Uterus (tissue), 3 donors: ENCODE measurements at regions not wholly inside any gene's neighbourhood (a gene's known extent, or its start where the extent isn't known, plus 50 kb on each side); places are given as distances from the start of the nearest gene placed in this dataset.

Experiments
- DNase-seq, 2 donors: peaks; one replicate each; pipeline ENCODE4 v3.0.0-alpha.2; 2019 to 2020
- H3K27ac ChIP-seq, 2 donors: fragments of 200-600 bp; sonication (generic); 1 replicate in 1 of 2; 2 replicates in 1 of 2; pipeline ENCODE4 v1.5.1; 2016 to 2018
- H3K27me3 ChIP-seq, 2 donors: fragments of 200-600 bp; sonication (generic); one replicate each; pipeline ENCODE4 v1.5.1; 2018 to 2019; ENCODE audit warnings: control low read depth in 1 of 2
- H3K36me3 ChIP-seq, 2 donors: fragments of 200-600 bp; sonication (generic); one replicate each; pipeline ENCODE4 v1.5.1; 2019; ENCODE audit warnings: control low read depth in 1 of 2
- H3K4me1 ChIP-seq, 2 donors: fragments of 200-600 bp; sonication (generic); one replicate each; pipeline ENCODE4 v1.5.1; 2018 to 2019; ENCODE audit warnings: control low read depth in 1 of 2
- H3K4me3 ChIP-seq, 2 donors: fragments of 200-600 bp; sonication (generic); 1 replicate in 1 of 2; 2 replicates in 1 of 2; pipeline ENCODE4 v1.5.1; 2018 to 2019; ENCODE audit warnings: mild to moderate bottlenecking in 1 of 2
- H3K9me3 ChIP-seq, 2 donors: fragments of 200-600 bp; sonication (generic); one replicate each; pipeline ENCODE4 v1.5.1; 2019; ENCODE audit warnings: control low read depth in 1 of 2
- POLR2A ChIP-seq, 2 donors: fragments of 450-650 bp; IDR thresholded peaks; one replicate each; pipeline ENCODE4 v1.6.1; 2016; ENCODE audit warnings: antibody characterized with exemption in 2 of 2, mild to moderate bottlenecking in 1 of 2, moderate library complexity in 1 of 2
- intact Hi-C: fragments of 100-400 bp; cut with DNase I; formaldehyde crosslinking; loops from one replicate; pipeline ENCODE4 v1.15.1; 2023; ENCODE audit warnings: low total_unique reads
- TF ChIP-seq, protein P1 (sequence below), 4 experiments: fragments of 200-600 bp in 2 of 4; fragments of 450-650 bp in 2 of 4; sonication (generic) in 2 of 4; IDR thresholded peaks; one replicate each; pipeline ENCODE4 v1.5.1; 2016 to 2019; ENCODE audit warnings: antibody characterized with exemption in 4 of 4, mild to moderate bottlenecking in 2 of 4, moderate library complexity in 1 of 4
- donor health status: DM: yes; HTN: yes; CAD: no.

- intact Hi-C loops, result no loop called here
- no peaks in the 10 kb centered on the region for H3K36me3 ChIP-seq
- TF ChIP-seq POLR2A (IDR thresholded peaks at IDR 0.05), result no peak
- TF ChIP-seq, protein P1, sequence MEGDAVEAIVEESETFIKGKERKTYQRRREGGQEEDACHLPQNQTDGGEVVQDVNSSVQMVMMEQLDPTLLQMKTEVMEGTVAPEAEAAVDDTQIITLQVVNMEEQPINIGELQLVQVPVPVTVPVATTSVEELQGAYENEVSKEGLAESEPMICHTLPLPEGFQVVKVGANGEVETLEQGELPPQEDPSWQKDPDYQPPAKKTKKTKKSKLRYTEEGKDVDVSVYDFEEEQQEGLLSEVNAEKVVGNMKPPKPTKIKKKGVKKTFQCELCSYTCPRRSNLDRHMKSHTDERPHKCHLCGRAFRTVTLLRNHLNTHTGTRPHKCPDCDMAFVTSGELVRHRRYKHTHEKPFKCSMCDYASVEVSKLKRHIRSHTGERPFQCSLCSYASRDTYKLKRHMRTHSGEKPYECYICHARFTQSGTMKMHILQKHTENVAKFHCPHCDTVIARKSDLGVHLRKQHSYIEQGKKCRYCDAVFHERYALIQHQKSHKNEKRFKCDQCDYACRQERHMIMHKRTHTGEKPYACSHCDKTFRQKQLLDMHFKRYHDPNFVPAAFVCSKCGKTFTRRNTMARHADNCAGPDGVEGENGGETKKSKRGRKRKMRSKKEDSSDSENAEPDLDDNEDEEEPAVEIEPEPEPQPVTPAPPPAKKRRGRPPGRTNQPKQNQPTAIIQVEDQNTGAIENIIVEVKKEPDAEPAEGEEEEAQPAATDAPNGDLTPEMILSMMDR (IDR thresholded peaks at IDR 0.05), result no peak
- H3K27me3 ChIP-seq, result no peaks in the 10 kb centered on the region
- H3K4me3 ChIP-seq, result no peak overlapping the region
- no peak overlapping the region for H3K27ac ChIP-seq
- H3K9me3 ChIP-seq, result no peaks in the 10 kb centered on the region
- H3K4me1 ChIP-seq, result no peaks in the 10 kb centered on the region
- DNase-seq, result no peak
These were observed 72.2 kb downstream of the METRNL start for GRCh38 chr17:83151442-83152226.

- Histone ChIP-seq H3K27ac (no peak overlapping the region), H3K4me1 (no peaks in the 10 kb centered on the region), H3K4me3 (no peak overlapping the region), H3K36me3 (no peaks in the 10 kb centered on the region), H3K27me3 (no peaks in the 10 kb centered on the region), H3K9me3 (no peaks in the 10 kb centered on the region)
- intact Hi-C loops, result no loop called here
- TF ChIP-seq POLR2A (IDR thresholded peaks at IDR 0.05), result no peak
- TF ChIP-seq, protein P1 (IDR thresholded peaks at IDR 0.05), result no peak
- no peak for DNase-seq
These were observed 72.9 kb downstream of the METRNL start for GRCh38 chr17:83152227-83152744.

DNA sequence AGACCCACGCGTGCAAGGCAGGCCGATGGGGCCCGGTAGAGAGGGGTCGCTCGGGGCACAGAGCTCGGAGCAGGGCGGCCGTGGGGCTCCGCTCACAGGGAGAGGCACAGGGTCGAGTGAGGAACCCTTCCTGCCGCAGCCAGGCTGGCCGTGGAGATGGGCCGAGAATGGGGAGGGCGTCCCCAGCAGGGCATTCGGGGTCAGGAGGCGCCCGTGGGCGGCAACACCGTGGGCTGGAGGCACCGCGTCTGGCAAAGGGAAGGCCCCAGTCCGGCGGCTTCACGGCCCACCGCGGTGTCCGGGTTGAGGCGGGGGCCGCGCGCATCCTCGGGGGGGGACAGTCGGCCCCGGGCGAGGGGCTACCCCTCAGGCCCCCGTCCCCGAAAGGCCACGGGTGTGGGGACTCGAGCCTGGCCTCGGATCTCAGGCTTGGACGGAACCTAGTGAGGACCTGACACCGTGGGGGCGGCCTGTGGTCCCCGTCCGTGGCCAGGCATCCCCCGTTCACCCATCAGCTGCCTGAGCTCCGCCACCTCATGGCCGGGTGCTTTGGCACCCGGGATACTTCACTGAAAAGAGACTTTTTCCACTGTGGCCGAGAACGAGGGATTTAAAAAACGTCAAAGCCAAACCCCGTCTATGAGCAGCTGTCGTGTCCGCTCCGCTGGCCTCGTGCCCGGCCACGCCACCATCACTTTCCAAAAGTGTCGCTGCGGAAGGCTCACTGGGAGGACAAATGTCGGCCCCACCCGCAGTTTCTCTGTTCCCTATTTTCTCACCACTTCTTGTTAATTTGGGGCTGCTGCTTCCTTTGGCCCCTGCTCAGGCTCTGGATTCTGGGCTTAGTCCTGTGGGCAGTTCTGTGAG, 73.6 kb downstream of the METRNL start:
- Histone ChIP-seq H3K27me3 (no peaks in the 10 kb centered on the region), H3K27ac (no peak overlapping the region), H3K4me1 (no peaks in the 10 kb centered on the region), H3K4me3 (no peak overlapping the region), H3K9me3 (no peaks in the 10 kb centered on the region), H3K36me3 (no peaks in the 10 kb centered on the region)
- TF ChIP-seq, protein P1 (IDR thresholded peaks at IDR 0.05), result no peak
- TF ChIP-seq POLR2A (IDR thresholded peaks at IDR 0.05), result no peak
- intact Hi-C loops, result no loop called here
- DNase-seq, result no peak

GRCh38 chr17:83153681-83154310, 74.4 kb downstream of the METRNL start:
- Histone ChIP-seq H3K36me3 (no peaks in the 10 kb centered on the region), H3K27ac (no peak overlapping the region), H3K27me3 (no peaks in the 10 kb centered on the region), H3K4me3 (no peak overlapping the region), H3K9me3 (no peaks in the 10 kb centered on the region), H3K4me1 (no peaks in the 10 kb centered on the region)
- TF ChIP-seq, protein P1 (IDR thresholded peaks at IDR 0.05), result no peak
- TF ChIP-seq POLR2A (IDR thresholded peaks at IDR 0.05), result no peak
- intact Hi-C loops, result no loop called here
- no peak for DNase-seq
